Thyroid gland (tissue), 4 donors: ENCODE measurements at regions not wholly inside any gene's neighbourhood (a gene's known extent, or its start where the extent isn't known, plus 50 kb on each side); places are given as distances from the start of the nearest gene placed in this dataset.

Experiments used
- POLR2A ChIP-seq, 2 donors: fragments of 450-650 bp; IDR thresholded peaks; one replicate each; pipeline ENCODE4 v1.6.1; 2017; ENCODE audit warnings: antibody characterized with exemption in 2 of 2, mild to moderate bottlenecking in 2 of 2, moderate library complexity in 1 of 2
- TF ChIP-seq, protein P1 (sequence below), 6 experiments: fragments of 200-600 bp in 3 of 6; fragments of 450-650 bp in 3 of 6; sonication (generic) in 3 of 6; IDR thresholded peaks; one replicate each; pipeline ENCODE4 v1.5.1; 2016 to 2019; ENCODE audit warnings: antibody characterized with exemption in 6 of 6, mild to moderate bottlenecking in 2 of 6, inconsistent platforms in 1 of 6, moderate library complexity in 1 of 6

GRCh38 chr21:24577301-24577700, 1030.0 kb downstream of the MRPL39 start:
- TF ChIP-seq, protein P1, sequence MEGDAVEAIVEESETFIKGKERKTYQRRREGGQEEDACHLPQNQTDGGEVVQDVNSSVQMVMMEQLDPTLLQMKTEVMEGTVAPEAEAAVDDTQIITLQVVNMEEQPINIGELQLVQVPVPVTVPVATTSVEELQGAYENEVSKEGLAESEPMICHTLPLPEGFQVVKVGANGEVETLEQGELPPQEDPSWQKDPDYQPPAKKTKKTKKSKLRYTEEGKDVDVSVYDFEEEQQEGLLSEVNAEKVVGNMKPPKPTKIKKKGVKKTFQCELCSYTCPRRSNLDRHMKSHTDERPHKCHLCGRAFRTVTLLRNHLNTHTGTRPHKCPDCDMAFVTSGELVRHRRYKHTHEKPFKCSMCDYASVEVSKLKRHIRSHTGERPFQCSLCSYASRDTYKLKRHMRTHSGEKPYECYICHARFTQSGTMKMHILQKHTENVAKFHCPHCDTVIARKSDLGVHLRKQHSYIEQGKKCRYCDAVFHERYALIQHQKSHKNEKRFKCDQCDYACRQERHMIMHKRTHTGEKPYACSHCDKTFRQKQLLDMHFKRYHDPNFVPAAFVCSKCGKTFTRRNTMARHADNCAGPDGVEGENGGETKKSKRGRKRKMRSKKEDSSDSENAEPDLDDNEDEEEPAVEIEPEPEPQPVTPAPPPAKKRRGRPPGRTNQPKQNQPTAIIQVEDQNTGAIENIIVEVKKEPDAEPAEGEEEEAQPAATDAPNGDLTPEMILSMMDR (IDR thresholded peaks at IDR 0.05), result no peak
- no peak for TF ChIP-seq POLR2A (IDR thresholded peaks at IDR 0.05)
